Heart left ventricle (tissue), 13 donors: ENCODE measurements at regions not wholly inside any gene's neighbourhood (a gene's known extent, or its start where the extent isn't known, plus 50 kb on each side); places are given as distances from the start of the nearest gene placed in this dataset.

Experiments used
- POLR2A ChIP-seq, 2 donors: fragments of 450-650 bp; IDR thresholded peaks; one replicate each; pipeline ENCODE4 v1.6.1; 2017; ENCODE audit warnings: antibody characterized with exemption in 2 of 2, mild to moderate bottlenecking in 2 of 2, moderate library complexity in 2 of 2
- TF ChIP-seq, protein P1 (sequence below), 12 donors: fragments of 200-600 bp; sonication (generic) in 4 of 12; IDR thresholded peaks; one replicate each; pipeline versions ENCODE4 v1.5.0 to v1.8.0; 2018 to 2022; ENCODE audit warnings: antibody characterized with exemption in 12 of 12, mild to moderate bottlenecking in 5 of 12
- donor health status: ischemic (EF 13 %, LVEDD 7.1; RV severe dilation, severe dysfunction).
- donor health status: DM: no; HTN: yes; CAD: no.
- donor health status: DM: no; HTN: no; CAD: no.
- donor health status: ischemic (EF 25% LVEDD 6.9; RV normal size, moderate dysfunction).
- donor health status: ischemic (EF 25% LVEDD 5.7; RV mildly dilated, moderate dysfunction).
- donor health status: ischemic (EF 35%, LVEDD 5.7; RV mildly dilated, moderate dysfunction).
- donor health status: nonischemic (EF 11% LVEDD 7.7; RV severe dilation, severe dysfunction).
- donor health status: DM: yes; HTN: yes; CAD: no.
- donor health status: PGD.
- donor health status: ischemic (EF 29% LVEDD 5.4; RV normal size, mild dysfunction).
- donor health status: nonischemic (EF 23%, LVEDD 6.1; RV moderate dilation, normal function).

DNA sequence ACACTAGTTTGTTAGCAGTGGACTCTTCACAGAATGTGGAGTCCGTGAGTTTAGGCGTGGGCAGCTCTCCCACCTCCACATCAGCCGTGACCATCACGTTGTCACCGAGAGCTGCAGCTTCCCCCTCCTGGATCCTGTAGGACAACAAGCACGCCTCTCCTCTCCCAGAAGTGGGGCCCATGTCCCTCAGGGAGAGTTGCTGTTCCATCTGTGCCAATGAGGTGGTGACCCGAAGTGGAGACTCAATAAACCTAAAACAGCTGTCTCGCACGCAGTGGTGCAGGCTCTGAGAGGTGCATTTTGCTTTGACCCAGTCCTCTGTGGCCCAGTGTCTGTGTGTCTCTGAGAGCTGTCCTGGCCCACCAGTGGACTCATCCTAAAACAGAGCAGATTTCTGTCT lies 456.5 kb upstream of the SOX11 start:
- TF ChIP-seq, protein P1, sequence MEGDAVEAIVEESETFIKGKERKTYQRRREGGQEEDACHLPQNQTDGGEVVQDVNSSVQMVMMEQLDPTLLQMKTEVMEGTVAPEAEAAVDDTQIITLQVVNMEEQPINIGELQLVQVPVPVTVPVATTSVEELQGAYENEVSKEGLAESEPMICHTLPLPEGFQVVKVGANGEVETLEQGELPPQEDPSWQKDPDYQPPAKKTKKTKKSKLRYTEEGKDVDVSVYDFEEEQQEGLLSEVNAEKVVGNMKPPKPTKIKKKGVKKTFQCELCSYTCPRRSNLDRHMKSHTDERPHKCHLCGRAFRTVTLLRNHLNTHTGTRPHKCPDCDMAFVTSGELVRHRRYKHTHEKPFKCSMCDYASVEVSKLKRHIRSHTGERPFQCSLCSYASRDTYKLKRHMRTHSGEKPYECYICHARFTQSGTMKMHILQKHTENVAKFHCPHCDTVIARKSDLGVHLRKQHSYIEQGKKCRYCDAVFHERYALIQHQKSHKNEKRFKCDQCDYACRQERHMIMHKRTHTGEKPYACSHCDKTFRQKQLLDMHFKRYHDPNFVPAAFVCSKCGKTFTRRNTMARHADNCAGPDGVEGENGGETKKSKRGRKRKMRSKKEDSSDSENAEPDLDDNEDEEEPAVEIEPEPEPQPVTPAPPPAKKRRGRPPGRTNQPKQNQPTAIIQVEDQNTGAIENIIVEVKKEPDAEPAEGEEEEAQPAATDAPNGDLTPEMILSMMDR (IDR thresholded peaks at IDR 0.05): no peak
- no peak for TF ChIP-seq POLR2A (IDR thresholded peaks at IDR 0.05)
